Anterior cingulate cortex (tissue), 58 donors: ENCODE measurements at regions not wholly inside any gene's neighbourhood (a gene's known extent, or its start where the extent isn't known, plus 50 kb on each side); places are given as distances from the start of the nearest gene placed in this dataset.
A peak's percentile ranks its signal among the peaks of the same experiment; 100 is the strongest.

ENCODE experiments used
- DNase-seq, 58 donors: peaks; one replicate each; lab custom pipeline; 2025; lab: John Stamatoyannopoulos, UW

GRCh38 chr14:104499784-104500760, 79.5 kb upstream of the C14orf180 start:
- DNase-seq: no peak

DNA sequence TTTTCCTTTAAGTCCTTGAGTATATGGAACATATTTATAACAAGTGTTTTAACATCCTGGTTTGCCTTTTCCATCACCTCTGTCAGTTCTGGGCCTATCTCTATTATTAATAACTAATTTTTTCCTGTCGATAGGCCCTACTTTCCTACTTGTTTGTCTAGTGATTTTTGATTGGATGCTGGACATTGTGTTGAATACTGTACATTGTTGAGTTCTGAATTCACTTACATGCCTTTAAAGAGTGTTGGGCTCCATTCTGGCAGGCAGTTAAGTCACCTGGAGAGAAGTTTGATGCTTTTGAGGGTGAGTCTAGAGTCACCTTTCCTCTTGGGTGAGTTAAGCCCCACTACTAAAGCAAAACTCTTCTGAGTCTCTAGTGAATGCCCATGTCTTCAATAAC, 77.5 kb upstream of the C14orf180 start:
- no peak for DNase-seq

DNA sequence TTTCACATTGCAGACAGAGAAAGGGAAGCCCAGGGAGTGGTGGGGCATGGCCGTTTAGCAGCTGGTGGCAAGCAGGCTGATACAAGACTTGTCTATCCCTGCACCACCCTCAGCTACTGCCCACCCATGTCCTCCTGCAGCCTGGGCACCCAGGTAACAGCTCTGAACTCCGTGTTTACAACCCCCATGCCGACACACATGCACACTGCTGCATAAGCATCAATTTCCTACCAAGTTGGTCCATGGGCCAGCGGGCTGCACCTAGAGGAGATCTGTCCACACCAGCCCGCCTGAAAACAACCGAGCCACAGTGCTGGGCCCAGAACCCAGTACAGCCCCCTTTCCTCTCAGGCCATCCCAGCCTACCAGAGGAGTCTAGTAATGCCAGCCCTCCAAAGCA, 75.9 kb upstream of the C14orf180 start:
- DNase-seq: no peak

DNA sequence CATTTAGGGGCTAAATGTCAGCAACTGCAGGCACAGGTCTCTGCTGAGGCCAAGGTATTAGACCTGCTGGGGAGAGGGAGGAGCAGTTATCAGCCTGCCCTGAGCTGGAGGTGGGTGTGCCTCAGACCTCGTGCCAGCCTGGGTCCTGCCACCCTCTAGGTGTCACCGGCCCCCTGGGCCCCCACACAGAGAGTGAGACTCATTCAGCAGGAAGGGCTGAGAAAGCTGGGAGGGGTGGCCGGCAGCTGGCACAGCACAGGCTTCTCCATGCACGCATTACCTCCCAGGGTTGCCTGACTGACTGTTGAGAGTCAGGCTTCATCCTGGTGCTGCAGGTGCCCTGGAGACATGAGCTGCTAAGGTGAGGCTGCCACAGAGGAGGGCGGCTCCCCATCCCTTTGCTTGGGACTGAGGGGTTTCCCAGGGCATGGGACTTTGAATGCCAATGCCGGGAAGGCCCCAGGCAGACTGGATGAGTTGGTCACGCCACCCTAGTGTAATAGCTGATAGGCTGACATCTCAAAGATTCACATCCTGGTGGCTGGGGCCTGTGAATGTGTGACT, 75.3 kb upstream of the C14orf180 start:
- no peak for DNase-seq

DNA sequence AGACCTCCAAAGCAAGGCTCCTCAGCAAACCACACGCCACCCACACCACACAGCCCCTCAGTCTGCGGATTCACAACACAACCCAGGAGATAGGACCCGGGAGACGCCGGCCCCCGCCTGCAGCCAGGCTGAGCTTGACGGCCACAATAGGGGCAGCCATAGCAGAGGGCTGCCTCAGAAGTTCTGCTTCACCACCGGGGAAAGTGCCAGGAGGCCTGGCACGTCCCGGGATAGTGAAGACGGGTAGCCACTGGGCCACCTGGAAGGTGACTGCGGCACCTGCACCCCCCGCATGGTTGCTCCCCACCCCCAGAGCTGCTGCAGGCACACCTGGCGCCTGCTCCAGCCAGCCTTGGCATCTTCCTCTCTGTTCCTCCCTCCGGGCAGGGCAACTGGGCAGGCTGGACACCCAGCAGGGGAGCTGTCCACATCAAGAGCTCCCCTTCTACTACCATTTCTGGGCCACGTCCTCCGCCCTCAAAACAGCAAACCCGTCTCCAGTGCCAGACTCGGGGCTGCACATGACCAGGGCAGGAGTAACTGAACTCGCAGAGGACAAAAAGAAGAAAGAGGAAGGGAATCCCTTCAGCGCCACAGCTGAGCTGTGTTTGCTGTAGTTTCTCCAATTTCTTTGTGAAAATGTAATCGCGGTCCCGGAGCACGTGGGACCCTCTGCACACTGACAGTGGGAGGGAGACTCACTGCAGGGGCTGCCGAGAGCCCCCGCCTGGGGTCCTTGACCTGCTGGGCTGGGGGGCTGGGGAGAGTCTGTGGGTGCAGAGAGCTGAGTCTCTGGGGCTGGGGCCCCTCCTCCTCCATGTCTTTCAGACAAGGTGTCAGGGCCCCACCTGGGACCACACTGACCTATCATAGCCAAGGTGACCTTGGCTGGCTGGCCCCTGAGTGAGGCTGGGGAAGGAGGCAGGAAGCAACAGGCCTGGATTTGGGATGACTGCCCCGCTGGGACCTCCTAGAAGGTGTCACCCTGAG, 74.2 kb upstream of the C14orf180 start:
- DNase-seq: no peak

DNA sequence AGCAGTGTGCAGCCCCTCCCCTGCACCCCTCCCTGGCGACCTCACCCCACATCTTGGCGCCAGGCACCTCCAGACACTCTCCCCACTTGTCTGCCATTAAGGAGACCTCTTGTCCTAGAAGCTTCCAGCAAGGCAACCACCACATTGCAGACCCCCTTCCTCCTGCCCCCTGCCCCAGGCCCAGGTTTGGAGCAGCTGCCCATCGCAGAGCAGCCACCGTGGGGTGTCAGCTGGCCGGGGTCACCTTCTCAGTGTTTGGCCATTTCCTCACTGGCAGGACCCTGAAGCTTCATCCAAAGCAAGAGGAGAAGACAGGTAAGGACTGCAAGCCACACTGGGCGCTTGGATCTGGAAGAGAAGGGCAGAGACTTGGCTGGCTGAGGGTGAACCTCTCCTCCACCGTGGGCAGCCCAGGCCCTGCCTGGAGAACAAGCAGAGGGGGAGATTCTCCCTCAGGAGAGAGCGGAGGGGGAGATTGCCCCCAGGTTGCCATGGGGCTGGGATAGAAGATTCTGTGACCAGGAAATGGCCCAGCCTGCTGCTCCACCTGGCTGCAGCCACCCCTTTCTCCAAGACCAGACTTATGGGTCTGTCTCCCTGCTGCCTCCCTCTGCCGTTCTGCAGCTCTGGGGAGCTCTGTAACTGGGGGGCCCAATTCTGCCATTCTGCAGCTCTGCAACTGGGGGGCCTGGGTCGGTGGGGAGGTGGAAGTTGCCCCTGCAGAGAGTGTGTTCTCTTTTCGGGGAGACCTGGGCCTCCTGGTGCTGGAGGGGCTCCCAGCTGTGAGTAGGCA, 72.9 kb upstream of the C14orf180 start:
- DNase-seq: no peak

GRCh38 chr14:104507443-104507842, 72.1 kb upstream of the C14orf180 start:
- DNase-seq: no peak

DNA sequence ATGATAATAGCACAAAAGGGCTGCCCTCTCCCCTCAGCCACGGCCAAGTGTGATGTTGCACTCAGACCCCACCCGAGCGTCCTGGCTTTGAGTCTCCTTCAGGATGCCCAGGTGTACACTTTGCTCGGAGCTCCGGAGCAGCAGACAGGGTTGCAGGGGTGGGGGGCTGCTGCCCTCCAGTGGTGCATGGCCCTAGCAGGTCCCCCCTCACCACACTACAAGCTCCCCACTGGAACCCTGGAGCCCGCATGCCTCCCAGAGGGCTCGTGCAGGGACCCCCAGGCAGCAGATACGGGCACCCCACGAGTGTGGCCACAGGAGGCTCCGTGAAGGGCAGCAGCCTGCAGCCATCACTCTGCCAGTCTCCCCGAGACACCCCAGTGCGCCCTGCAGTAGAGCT, 69.9 kb upstream of the C14orf180 start:
- no peak for DNase-seq

- no peak for DNase-seq
These were observed 69.3 kb upstream of the C14orf180 start for GRCh38 chr14:104510216-104510615.

GRCh38 chr14:104510794-104511611, 68.6 kb upstream of the C14orf180 start:
- peak in 53 of 58 donors; percentile 14 to 79 (median 57) for DNase-seq

DNA sequence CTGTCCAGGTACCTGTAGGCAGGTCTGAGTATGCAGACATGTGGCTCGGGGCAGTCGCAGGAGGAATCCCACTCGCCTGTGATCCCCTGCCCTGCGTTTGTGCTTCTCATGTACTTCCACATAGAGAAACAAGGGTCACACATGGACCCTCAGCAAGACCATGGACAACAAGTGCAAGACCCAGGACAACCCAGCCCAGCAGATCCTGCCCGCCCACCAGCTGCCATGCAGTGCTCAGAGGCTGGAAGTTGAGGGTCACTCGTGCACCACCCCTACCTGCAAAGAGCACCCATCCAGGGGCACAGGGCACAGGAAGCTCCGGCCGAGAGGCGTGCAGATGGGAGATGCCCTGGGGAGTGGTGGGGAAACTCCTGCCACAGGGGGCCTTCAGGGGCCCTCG, 67.5 kb upstream of the C14orf180 start:
- DNase-seq: no peak

DNA sequence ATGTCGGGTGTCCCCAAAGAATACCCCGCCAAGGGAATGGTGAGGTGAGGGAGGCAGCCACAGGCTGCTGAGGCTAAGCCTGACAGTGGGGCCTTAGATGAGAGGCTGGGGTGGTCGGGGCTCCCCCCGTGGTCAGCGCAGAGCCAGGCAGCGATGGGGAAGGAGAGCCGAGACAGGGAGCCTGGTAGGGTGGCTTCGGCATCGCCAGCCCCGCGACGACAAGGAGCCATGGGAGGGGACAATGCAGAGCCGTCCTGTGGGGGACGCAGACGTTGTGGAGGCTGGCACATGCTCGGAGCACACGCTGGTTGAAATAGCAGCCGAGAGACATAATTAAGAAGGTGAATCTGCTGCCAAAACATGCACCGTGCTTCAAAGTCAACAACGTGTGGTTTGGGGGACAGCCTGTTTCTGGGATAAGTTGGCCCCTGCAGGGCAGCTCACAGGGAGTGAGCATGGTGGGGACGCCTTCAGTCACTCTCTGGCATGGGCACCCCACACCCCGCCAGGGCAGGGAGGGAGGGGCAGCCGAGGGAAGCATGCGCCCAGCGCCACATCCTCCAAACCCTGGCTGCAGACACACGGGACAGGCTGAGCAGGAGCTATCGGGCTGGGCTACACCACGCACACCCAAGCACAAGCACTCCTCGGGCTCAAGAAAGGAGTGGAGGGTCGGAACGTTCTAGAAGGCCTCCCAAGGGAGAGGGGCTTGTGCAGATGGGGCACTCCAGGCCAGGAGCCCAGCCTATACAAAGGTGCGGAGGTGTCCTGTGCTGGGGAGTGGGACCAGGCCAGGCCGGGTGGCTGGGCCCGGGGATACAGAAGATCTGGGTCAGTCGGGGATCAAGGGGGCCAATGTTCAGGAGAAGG, 66.6 kb upstream of the C14orf180 start:
- no peak for DNase-seq

- no peak for DNase-seq
These were observed 65.9 kb upstream of the C14orf180 start for GRCh38 chr14:104513641-104514046.

GRCh38 chr14:104514156-104514848, 65.3 kb upstream of the C14orf180 start:
- DNase-seq: peak in 2 of 58 donors; percentile 3 to 22

DNA sequence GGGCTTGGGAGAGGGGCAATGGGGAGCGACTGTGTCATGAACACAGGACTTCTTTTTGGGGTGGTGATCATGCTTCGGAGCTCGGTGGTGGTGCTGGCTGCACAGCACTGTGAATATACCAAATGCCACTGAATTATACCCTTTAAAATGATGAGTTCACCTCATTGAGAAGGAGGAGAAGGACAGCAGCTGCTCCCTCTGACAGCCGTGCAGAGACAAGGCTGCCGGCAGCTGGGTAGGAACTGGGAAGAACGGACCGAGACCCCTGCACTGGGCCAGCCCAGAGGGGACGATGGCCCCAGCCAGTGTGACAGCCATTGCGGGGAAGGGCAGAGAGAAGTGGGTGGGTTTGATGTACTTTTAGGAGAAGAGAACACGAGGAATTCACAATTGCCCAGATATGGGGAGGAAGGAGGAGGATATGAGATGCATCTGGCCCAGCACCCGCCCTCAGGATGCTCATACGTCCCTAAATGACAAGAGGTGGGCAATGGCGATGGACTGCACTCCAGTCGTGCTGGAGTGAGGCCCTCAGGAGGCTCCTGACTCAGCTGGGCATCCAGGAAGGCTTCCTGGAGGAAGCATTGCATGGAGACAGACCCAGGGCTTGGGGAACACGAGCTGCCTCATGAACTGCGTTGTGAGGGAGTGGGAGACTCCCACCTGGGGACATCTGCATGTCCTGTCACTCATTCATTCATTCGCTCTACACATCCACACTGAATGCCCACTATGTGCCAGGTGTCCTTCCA, 64.3 kb upstream of the C14orf180 start:
- DNase-seq: no peak
